Activated CD8-positive, alpha-beta memory T cell treated with anti-CD3 and anti-CD28 coated beads, Interleukin-2, amount 10 ng/mL, durations not matched to agents 7 days and 5 days (primary cell): ENCODE measurements at regions not wholly inside any gene's neighbourhood (a gene's known extent, or its start where the extent isn't known, plus 50 kb on each side); places are given as distances from the start of the nearest gene placed in this dataset.
"Not testable (repeated sequence)": the region's sequence is repeated elsewhere in the genome, so short reads cannot be mapped to it uniquely, and the experiment has no call there.

Source experiments
- ATAC-seq: fragments of 150-1000 bp; cut with Tn5 transposase; one replicate; pipeline ENCODE4 v1.10.0; 2021; ENCODE audit warnings: moderate library complexity
- CTCF ChIA-PET: fragments of 350-600 bp; sonication (Branson Sonifier 250); formaldehyde crosslinking; loops from one replicate; lab custom pipeline; 2021; ENCODE audit warnings: antibody characterized with exemption; lab: Charles Lee
- DNase-seq: peaks from one replicate; pipeline ENCODE4 v3.0.0-alpha.2; 2020
- H3K27ac Mint-ChIP-seq: one replicate; pipeline ENCODE4 v1.8.0; 2021; ENCODE audit warnings: mild to moderate bottlenecking, mixed read lengths
- H3K27me3 Mint-ChIP-seq: one replicate; pipeline ENCODE4 v1.8.0; 2021; ENCODE audit warnings: mixed read lengths
- H3K36me3 Mint-ChIP-seq: one replicate; pipeline ENCODE4 v1.8.0; 2021; ENCODE audit warnings: mild to moderate bottlenecking, mixed read lengths
- H3K4me1 Mint-ChIP-seq: one replicate; pipeline ENCODE4 v1.8.0; 2021; ENCODE audit warnings: mixed read lengths
- H3K4me3 Mint-ChIP-seq: one replicate; pipeline ENCODE4 v1.8.0; 2021; ENCODE audit warnings: mild to moderate bottlenecking, moderate library complexity, mixed read lengths
- H3K9me3 Mint-ChIP-seq: one replicate; pipeline ENCODE4 v1.8.0; 2022; ENCODE audit warnings: low read depth, mixed read lengths

DNA sequence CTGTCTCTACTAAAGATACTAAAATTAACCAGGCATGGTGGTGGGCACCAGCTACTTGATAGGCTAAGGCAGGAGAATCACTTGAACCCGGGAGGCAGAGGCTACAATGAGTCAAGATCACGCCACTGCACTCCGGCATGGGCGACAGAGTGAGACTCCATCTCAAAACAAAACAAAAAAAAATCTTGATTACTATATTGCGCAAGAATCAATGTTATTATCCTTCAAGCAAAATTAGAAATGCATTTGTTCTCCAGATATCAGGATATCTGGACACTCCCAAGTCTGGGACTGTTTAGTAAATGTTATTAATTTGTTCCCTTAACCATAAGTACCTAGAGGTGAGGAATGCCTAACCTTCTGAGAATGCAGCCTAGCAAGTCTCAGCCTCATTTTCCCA is 992.2 kb upstream of the PCDH20 start:
- H3K27me3 Mint-ChIP-seq, result no peaks in the 10 kb centered on the region
- no peak overlapping the region for H3K4me3 Mint-ChIP-seq
- ATAC-seq (no peak), DNase-seq (no peak)
- no peaks in the 10 kb centered on the region for H3K4me1 Mint-ChIP-seq
- no peaks in the 10 kb centered on the region for H3K36me3 Mint-ChIP-seq
- H3K9me3 Mint-ChIP-seq, result no peaks in the 10 kb centered on the region
- no peak overlapping the region for H3K27ac Mint-ChIP-seq
- CTCF ChIA-PET, result no interaction called here

- no peaks in the 10 kb centered on the region for H3K4me1 Mint-ChIP-seq
- H3K9me3 Mint-ChIP-seq, result peaks cover 5% of the 10 kb centered on the region
- no peak for DNase-seq
- H3K36me3 Mint-ChIP-seq, result no peaks in the 10 kb centered on the region
- no peak for ATAC-seq
- H3K4me3 Mint-ChIP-seq, result no peak overlapping the region
- CTCF ChIA-PET, result no interaction called here
- H3K27ac Mint-ChIP-seq, result no peak overlapping the region
- H3K27me3 Mint-ChIP-seq, result no peaks in the 10 kb centered on the region
Observed at GRCh38 chr13:62388515-62388914, 972.9 kb upstream of the PCDH20 start.

DNA sequence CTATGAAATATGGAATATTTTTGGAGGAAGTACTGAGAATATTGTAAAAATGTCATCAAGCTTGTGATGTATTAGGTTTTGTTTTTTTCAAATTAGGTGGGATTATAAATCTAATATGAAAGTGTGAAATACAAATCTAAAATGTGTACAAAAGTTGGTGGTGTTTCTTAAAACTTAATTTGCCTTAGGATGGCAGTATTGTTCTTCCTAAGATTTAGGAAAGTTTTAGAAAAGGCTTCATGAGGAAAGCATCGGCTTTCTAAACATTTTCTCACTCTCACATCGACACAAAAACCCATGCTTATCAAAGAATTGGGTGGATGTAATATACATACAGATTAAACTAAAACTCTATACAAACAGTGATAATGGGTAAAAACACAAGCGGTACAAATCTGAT is 972.0 kb upstream of the PCDH20 start:
- H3K9me3 Mint-ChIP-seq, result peaks cover 3% of the 10 kb centered on the region
- H3K36me3 Mint-ChIP-seq, result no peaks in the 10 kb centered on the region
- CTCF ChIA-PET, result no interaction called here
- ATAC-seq (no peak), DNase-seq (no peak)
- H3K4me1 Mint-ChIP-seq, result no peaks in the 10 kb centered on the region
- no peak overlapping the region for H3K27ac Mint-ChIP-seq
- no peaks in the 10 kb centered on the region for H3K27me3 Mint-ChIP-seq
- H3K4me3 Mint-ChIP-seq, result no peak overlapping the region

DNA sequence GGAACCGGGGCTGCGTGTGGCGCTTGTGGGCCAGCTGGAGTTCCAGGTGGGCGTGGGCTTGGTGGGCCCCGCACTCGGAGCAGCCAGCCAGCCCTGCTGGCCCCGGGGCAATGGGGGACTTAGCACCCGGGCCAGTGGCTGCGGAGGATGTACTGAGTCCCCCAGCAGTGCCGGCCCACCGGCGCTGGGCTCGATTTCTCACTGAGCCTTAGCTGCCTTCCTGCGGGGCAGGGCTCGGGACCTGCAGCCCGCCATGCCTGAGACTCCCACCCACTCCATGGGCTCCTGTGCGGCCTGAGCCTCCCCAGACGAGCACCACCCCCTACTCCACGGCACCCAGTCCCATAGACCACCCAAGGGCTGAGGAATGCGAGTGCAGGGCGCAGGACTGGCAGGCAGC is 963.6 kb upstream of the PCDH20 start:
- H3K4me3 Mint-ChIP-seq, H3K4me1 Mint-ChIP-seq, H3K9me3 Mint-ChIP-seq, CTCF ChIA-PET, H3K27me3 Mint-ChIP-seq, H3K27ac Mint-ChIP-seq, DNase-seq, ATAC-seq, H3K36me3 Mint-ChIP-seq: not testable (repeated sequence)

DNA sequence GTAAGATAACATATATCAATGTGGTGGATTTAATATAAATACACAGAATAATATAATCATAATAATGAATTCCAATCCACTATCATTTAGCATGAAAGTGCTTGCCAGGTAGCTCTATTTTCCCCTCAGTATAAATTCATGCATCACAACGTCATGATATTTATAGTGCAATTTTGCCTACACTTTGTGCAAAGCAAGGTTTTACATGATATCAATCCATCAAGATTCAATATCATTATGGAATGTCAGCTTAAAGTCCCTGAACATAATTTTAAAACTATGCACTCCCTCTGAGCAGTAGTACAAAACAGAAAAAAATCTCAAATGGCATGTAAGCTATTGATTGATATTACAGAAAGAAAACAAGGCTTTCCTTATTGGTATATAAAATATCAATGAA is 962.2 kb upstream of the PCDH20 start:
- peaks cover 8% of the 10 kb centered on the region for H3K9me3 Mint-ChIP-seq
- CTCF ChIA-PET, result no interaction called here
- ATAC-seq (no peak), DNase-seq (no peak)
- no peaks in the 10 kb centered on the region for H3K27me3 Mint-ChIP-seq
- H3K27ac Mint-ChIP-seq, result no peak overlapping the region
- H3K4me3 Mint-ChIP-seq, result no peak overlapping the region
- no peaks in the 10 kb centered on the region for H3K4me1 Mint-ChIP-seq
- H3K36me3 Mint-ChIP-seq, result no peaks in the 10 kb centered on the region

GRCh38 chr13:62375653-62376052 is 960.0 kb upstream of the PCDH20 start:
- DNase-seq (no peak), ATAC-seq (no peak)
- Mint-ChIP-seq H3K4me1 (no peaks in the 10 kb centered on the region), H3K9me3 (peaks cover 5% of the 10 kb centered on the region), H3K36me3 (no peaks in the 10 kb centered on the region), H3K27me3 (no peaks in the 10 kb centered on the region), H3K27ac (no peak overlapping the region), H3K4me3 (no peak overlapping the region)
- CTCF ChIA-PET, result interaction anchor here (0.9 kb wide), 1 partner anchor 58 kb away, joined by 4 read pairs; no protein-coding TSS in a partner anchor

DNA sequence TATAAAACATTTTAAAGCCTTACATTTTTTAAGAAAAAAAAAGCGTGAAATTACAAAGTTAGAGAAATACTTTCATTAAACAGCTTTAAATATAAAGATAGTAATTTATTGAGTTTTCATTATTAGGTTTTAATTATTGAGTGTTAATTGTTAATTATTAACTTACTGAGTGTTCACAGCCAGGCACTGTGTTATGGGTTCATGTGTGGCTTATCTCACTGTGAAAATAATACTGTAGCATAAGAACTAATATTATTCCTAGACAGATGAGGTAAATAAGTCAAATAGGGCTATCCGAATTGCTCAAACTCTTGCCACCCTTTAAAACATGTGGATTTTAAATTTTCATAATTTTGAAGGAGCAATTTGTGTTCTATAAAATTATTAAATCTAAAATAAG is 956.1 kb upstream of the PCDH20 start:
- ATAC-seq, result no peak
- DNase-seq, result no peak

DNA sequence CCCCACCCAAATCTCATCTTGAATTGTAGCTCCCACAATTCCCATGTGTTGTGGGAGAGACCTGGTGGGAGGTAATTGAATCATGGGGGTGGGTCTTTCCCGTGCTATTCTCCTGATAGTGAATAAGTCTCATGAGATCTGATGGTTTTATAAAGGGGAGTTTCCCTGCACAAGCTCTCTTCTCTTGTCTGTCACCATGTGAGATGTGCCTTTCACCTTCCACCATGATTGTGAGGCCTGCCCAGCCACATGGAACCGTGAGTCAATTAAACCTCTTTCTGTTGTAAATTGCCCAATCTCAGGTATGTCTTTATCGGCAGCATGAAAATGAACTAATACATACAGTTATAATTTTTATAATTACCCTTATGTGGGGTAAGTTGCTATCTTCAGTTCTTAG is 952.3 kb upstream of the PCDH20 start:
- H3K4me1 Mint-ChIP-seq, H3K36me3 Mint-ChIP-seq, H3K9me3 Mint-ChIP-seq, ATAC-seq, H3K27ac Mint-ChIP-seq, H3K27me3 Mint-ChIP-seq, CTCF ChIA-PET, H3K4me3 Mint-ChIP-seq, DNase-seq: not testable (repeated sequence)

More for the DNA sequence above, 956.1 kb upstream of the PCDH20 start:
- Mint-ChIP-seq H3K4me3 (no peak overlapping the region), H3K27ac (no peak overlapping the region), H3K27me3 (no peaks in the 10 kb centered on the region), H3K36me3 (no peaks in the 10 kb centered on the region), H3K9me3 (no peaks in the 10 kb centered on the region), H3K4me1 (no peaks in the 10 kb centered on the region)
- CTCF ChIA-PET, result no interaction called here

DNA sequence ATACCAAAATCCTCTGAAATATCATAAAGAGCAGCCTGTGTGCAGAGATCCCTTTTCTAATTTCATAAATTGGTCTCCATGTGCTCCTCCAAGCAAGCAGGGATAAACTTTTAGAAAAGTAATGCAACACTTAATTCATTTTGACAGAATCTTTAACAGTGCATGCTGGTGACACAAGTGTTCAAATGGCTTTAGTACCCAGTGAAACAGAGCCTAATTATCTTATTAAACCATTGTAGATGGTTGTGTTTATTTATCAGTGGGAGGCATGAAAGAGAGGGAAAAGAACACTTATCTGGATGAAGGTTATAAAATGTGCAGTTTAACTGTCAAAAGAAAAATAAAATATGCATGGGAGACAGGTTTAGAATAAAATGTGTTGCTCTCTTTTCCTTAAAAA is 945.0 kb upstream of the PCDH20 start:
- H3K27ac Mint-ChIP-seq, result no peak overlapping the region
- no peaks in the 10 kb centered on the region for H3K9me3 Mint-ChIP-seq
- DNase-seq, result no peak
- CTCF ChIA-PET, result no interaction called here
- no peak for ATAC-seq
- no peak overlapping the region for H3K4me3 Mint-ChIP-seq
- H3K36me3 Mint-ChIP-seq, result no peaks in the 10 kb centered on the region
- H3K27me3 Mint-ChIP-seq, result no peaks in the 10 kb centered on the region
- no peaks in the 10 kb centered on the region for H3K4me1 Mint-ChIP-seq

DNA sequence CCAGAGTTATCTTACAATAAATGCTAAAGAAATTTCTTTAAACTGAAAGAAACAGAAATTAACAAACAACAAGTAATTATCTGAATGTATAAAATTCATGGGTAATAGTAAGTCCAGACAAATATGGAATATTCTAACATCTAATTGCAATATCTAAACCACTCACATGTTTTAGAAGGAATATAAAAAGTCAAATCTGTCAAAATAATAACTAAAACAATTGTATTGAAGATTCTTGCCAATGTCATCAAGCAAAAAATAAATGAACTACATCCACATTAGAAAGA is 942.9 kb upstream of the PCDH20 start:
- Mint-ChIP-seq H3K9me3 (peaks cover 2% of the 10 kb centered on the region), H3K27me3 (no peaks in the 10 kb centered on the region), H3K4me3 (no peak overlapping the region), H3K27ac (no peak overlapping the region), H3K4me1 (no peaks in the 10 kb centered on the region), H3K36me3 (no peaks in the 10 kb centered on the region)
- no peak for ATAC-seq
- CTCF ChIA-PET, result no interaction called here
- no peak for DNase-seq

DNA sequence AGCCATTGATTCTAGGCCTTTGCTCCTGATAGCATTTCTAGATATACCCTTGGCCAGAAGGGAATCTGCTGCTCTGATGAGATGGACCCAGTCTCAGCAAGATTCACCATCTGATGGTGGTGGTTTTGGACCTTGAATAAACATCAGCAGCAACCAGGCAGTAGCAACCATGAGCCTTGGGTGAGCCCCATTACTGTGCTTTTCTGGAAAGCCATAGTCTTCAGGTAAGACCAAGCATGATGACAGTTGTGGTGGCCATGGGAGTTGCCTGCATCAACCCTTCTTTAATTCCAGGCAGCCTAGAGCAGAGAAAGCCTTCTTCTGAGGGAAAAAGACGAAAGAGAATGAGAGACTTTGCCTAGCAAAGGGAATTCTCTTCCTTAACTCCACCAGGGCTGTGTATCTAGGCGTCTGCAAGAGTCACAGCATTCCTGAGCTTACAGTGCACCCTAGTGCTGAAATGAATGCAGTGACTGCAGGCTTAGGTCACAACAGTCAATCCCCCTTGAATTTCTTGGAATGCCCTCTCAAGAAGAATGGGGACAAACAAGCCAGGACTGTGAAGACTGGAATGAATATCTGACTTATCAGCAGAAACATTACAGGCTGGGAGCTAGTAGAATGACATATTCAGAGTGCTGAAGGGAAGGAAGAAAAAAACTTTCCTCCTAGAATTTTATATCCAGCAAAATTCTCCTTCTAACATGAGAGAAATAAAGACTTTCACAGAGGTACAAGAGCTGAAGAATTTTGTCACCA is 942.4 kb upstream of the PCDH20 start:
- DNase-seq, result no peak
- Mint-ChIP-seq H3K27me3 (no peaks in the 10 kb centered on the region), H3K4me1 (no peaks in the 10 kb centered on the region), H3K36me3 (no peaks in the 10 kb centered on the region), H3K4me3 (no peak overlapping the region), H3K9me3 (peaks cover 2% of the 10 kb centered on the region), H3K27ac (no peak overlapping the region)
- CTCF ChIA-PET, result no interaction called here
- ATAC-seq, result no peak

DNA sequence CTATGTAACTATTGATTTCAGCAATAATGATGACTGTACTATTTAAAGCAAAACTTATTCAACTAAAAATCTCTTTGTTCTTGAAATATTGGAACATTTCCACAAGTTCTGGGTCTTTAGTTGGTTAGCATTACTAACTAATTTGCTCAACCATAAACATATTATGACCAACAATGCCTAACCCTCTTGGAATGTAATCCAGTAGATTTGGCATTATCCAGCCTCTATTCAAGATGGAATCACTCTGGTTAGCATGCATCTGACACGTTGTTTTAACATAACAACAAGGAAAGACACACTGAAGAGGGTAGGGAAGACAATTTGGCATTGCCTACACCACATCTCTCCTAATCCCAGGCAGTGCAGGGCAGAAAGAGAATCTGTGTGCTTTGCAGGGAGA is 941.3 kb upstream of the PCDH20 start:
- DNase-seq (no peak), ATAC-seq (no peak)
- H3K27ac Mint-ChIP-seq, result no peak overlapping the region
- H3K4me1 Mint-ChIP-seq, result no peaks in the 10 kb centered on the region
- CTCF ChIA-PET, result no interaction called here
- peaks cover 2% of the 10 kb centered on the region for H3K9me3 Mint-ChIP-seq
- H3K4me3 Mint-ChIP-seq, result no peak overlapping the region
- H3K36me3 Mint-ChIP-seq, result no peaks in the 10 kb centered on the region
- no peaks in the 10 kb centered on the region for H3K27me3 Mint-ChIP-seq

DNA sequence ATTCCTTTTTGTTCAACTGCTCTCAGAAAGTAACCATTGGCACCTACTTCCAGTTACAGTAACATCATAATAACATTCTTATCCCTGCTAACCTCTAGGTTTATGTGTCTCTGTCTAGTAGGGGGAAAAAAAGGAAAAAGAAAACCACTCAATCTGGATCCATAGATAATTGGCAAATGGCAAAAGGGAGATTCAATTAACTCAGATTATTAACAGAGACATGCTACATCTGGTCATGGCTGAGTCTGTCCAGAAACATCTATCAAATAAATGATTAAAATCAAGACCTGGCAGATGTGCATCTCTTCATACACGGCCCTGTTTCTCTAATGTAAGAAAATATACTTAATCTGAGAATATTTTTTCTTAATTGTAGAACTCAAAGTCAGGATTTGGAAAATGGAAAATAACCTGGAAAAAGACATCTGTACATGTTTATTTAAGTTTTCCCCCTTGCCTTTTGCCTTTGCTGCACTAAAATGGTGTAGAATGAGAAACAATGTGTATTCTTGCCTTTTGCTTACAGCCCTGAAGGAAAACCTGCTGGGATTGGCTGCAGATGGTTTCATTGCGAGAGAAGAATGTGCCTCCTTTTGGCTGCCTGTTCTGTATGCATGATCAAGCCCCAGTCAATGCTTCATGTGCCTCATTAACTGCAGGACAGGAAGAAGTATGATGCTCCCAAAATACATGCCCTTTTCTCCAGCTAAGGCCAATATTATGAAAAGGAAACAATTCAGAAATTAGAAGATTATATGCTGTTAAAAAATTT is 921.6 kb upstream of the PCDH20 start:
- Mint-ChIP-seq H3K27me3 (no peaks in the 10 kb centered on the region), H3K27ac (no peak overlapping the region), H3K4me3 (no peak overlapping the region), H3K4me1 (no peaks in the 10 kb centered on the region), H3K9me3 (peaks cover 6% of the 10 kb centered on the region), H3K36me3 (no peaks in the 10 kb centered on the region)
- CTCF ChIA-PET, result no interaction called here
- ATAC-seq (no peak), DNase-seq (no peak)

DNA sequence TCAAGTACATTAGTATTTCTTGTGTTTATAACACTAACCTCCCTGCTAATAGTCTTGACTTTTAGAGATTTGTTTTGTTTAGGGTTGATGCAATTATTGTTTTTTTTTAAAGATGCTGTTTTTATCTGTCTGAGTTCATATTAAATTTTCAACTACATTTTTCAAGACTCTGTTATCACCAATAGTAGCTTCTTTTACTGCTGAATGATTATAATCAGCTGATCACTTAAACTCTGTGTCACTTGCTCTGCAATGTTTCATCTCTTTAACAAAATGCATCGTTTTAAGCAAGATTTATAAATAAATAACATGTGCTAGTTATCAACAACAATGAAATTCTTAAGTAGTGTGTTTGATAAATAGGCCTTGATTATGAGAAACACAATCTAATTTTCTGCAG is 920.9 kb upstream of the PCDH20 start:
- DNase-seq (no peak), ATAC-seq (no peak)
- peaks cover 10% of the 10 kb centered on the region for H3K9me3 Mint-ChIP-seq
- no peak overlapping the region for H3K27ac Mint-ChIP-seq
- CTCF ChIA-PET, result no interaction called here
- H3K27me3 Mint-ChIP-seq, result no peaks in the 10 kb centered on the region
- H3K36me3 Mint-ChIP-seq, result no peaks in the 10 kb centered on the region
- H3K4me1 Mint-ChIP-seq, result no peaks in the 10 kb centered on the region
- no peak overlapping the region for H3K4me3 Mint-ChIP-seq
